DMS153 treated with DMSO at 0.1 percent for 48 hours (cell line): ENCODE measurements at regions not wholly inside any gene's neighbourhood (a gene's known extent, or its start where the extent isn't known, plus 50 kb on each side); places are given as distances from the start of the nearest gene placed in this dataset.
A peak's percentile ranks its signal among the peaks of the same experiment; 100 is the strongest.
"Not testable (repeated sequence)": the region's sequence is repeated elsewhere in the genome, so short reads cannot be mapped to it uniquely, and the experiment has no call there.

Source experiments
- DNase-seq: peaks from one replicate; lab custom pipeline; 2025; ENCODE audit not compliant: unreplicated experiment; lab: John Stamatoyannopoulos, UW

DNA sequence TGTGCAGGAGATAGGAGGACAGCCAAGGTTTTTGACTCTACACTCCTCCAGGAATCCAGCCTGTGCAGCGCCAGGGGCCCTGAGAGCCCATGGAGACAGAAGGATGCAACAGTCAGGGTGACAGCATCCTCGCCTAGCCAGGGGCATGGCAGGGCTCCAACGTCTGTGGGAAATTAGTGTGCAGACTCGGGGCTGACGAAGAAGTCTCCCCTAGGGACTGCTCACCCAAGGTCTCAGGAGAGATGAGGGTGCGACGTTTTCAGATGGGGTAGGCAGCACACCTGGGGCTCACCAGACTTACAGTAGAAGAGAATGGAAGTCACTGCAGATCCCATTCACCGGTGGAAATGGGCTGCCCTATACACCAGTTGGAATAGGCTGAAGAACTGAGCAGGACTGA, 241.7 kb downstream of the SETD4 start:
- no peak for DNase-seq

GRCh38 chr21:35814858-35815619, 245.3 kb downstream of the SETD4 start:
- peak; percentile 34 for DNase-seq

GRCh38 chr21:35812679-35813078, 247.6 kb downstream of the SETD4 start:
- no peak for DNase-seq

DNA sequence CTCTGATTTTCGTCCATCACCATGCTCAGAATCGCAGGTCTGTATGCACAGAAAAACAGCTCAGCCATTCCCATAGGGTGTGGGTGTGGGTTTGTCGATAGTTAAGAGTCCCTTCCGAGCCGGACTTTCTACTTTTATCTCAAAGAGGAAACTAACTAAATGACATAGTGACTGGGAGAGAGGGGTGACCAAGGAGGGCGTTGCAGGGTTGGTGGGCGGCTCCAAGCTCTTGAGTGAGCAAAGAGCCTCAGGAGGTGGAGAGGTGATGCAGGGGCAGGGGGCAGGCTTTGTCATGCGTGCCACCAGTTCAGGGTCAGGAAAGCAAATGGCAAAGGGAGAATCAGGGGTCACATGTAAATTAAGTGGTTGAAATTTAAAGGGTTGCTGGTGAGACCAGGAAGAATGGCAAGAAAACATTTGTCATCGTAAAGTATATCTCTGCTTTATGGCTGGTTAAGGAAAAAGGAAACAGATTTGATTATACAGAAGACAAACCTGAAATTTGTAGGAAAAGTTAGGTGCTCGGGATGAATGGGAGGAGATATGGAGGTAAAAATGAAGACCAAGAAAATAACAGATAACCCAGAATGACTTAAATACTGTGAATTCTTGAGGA, 249.0 kb downstream of the SETD4 start:
- DNase-seq = no peak

DNA sequence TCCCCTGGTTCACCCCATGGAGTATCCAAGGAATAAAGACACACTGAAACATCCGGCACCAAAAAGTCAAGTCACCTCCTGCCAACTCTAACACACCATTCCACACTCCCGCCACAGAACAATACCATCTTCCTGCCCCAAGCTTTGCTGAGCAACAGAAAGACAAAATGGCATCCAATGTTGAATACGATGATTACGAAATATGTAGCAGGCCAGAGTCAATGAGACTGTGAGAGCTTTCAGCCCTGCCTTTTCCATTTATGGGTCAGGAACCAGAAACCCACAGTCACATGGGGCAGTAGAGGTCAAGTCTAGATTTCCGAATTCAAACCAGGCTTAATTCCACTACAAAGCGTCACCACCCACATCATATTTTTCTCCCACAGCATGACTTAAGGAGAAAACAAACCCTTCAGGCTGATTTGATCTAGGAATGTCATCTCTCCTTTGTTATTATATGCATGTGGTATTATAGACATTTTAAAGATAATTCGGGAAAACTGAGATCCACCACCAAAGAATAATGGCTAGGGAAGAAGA, 249.8 kb downstream of the SETD4 start:
- no peak for DNase-seq

GRCh38 chr21:35801391-35801790, 258.9 kb downstream of the SETD4 start:
- DNase-seq = peak; percentile 75

DNA sequence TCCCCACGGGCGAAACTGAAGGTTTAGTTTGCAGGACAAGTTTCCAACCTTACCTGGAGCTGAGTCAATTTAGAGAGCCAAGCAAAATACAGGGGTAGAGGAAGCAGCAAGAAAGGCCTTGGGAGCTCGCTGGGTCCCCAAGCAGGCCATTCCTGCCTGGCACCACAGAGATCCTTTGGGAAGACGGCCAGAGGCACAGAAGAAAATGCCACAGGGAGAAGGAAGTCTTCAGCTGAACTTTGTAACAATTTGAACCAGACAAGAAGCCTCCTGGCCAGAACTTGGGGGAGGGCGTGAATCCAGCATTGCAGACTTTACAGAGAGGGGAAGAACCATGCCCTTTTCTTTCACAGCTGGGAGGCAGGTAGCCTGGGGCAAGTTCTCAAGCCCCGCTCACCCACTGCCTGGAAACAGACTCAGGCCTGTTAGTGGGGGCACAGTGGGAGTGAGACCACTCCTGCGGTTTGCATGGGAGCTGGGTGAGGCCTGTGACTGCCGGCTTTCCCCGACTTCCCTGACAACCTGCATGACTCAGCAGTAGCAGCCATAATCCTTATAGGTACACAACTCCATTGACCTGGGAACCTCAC, 259.4 kb downstream of the SETD4 start:
- not testable (repeated sequence) for DNase-seq

- DNase-seq = peak; percentile 74
These were observed 263.5 kb downstream of the SETD4 start for GRCh38 chr21:35796844-35797243.

GRCh38 chr21:35794527-35794926, 265.8 kb downstream of the SETD4 start:
- not testable (repeated sequence) for DNase-seq

DNA sequence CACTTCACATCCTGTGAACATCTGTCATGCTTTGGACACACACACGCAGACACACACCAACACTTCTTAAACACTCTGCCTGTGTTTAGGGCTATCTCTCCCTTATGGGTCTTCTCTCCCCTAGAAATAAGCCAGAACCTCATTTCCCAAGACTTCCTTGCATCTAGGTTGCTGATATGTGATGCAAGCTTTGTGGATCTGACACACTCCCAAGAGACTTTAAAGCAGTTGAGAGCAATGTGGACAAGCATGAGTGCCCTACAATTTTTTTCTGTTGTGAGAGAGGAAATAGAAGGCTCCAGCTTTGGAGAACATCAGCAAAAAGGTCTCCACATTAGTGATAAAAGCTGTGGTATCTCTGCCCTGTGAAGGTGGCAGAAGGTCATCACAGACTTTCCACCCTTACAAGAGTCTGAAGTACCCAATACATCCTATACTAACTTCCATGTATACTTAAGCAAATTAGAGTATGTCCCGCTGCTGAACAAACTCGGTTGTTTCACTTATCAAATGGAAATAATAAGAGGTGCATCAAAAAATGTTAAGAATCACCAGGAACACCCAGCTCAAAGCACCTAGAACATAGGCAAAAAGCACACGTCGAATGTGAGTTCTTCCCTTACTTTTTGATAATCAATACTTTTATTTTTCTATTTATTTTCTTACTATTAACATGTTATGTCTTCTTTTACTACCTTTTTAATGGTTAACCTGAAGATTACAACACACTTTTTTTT, 267.6 kb downstream of the SETD4 start:
- no peak for DNase-seq

DNA sequence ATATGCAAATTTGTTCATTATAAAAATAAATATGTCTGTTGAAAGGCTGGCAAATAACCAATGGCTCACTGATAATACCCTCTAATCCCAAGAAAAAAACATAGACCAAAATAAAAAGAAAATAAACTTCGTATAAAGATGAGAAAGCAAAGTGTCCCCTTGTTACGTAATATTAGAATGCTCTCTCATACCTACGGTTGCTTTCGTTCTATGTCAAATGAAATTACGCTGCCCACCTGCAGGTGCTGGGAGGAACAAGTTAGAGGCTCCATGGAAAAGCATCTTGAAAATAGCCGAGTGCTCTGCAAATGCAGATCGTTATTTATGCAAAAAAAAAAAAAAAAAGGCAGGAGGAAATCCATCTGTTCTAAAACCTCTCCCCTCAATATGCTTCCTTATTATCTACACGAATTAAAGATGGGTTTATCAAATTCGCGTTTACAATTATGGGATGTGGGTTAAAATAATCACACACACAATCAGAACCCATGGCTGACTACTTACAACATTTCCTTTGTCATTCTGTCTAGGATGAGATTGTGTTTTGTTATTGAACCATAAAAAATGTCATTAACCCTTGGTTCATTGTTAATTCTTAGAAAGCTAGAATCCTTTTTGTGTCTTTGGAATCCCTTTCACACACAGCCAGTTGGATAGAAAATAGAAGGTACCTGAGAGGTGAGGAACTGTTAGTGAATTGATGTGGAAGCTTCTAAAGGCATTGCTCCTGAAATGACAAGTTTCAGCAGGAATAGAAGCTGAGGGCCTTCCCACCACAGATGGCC, 268.6 kb downstream of the SETD4 start:
- DNase-seq = no peak

DNA sequence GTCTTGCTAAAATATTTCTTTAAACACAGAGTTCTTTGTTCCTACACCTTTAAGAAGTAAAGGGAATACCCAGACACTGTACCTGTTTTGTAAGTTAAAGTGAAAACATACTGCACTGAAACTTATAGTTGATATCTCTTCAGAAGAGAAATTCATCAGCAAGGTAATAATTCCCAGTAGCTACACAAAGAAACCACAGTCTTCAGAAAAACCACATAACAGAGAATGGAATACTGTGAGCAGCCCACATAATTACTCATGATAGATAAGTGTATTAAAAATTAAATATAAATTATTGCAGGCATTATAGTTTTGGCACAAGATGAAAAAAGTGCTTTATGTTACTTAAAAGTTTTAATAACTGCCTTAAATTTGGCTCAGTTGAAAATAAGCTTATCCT, 276.6 kb downstream of the SETD4 start:
- DNase-seq = no peak

GRCh38 chr21:35782667-35783066, 277.7 kb downstream of the SETD4 start:
- no peak for DNase-seq

DNA sequence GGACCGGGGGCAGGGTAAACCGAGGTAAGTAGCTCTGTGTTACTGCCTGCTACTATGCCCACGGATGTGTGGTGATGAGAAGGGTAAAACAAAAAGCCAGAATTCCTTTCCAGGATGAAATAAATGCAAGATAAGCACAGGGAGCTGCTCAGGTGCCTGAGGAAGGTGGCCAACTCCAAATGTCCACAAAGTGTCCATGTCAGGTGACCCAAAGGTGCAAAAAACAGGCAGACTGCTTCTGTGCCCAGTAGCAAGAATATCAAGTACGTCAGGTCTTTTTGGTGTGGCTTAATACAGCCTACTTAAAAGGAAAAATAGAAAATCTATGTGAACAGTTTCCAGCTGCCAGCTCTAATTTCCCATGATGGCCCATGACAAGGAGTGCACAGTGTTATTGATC, 279.3 kb downstream of the SETD4 start:
- no peak for DNase-seq

DNA sequence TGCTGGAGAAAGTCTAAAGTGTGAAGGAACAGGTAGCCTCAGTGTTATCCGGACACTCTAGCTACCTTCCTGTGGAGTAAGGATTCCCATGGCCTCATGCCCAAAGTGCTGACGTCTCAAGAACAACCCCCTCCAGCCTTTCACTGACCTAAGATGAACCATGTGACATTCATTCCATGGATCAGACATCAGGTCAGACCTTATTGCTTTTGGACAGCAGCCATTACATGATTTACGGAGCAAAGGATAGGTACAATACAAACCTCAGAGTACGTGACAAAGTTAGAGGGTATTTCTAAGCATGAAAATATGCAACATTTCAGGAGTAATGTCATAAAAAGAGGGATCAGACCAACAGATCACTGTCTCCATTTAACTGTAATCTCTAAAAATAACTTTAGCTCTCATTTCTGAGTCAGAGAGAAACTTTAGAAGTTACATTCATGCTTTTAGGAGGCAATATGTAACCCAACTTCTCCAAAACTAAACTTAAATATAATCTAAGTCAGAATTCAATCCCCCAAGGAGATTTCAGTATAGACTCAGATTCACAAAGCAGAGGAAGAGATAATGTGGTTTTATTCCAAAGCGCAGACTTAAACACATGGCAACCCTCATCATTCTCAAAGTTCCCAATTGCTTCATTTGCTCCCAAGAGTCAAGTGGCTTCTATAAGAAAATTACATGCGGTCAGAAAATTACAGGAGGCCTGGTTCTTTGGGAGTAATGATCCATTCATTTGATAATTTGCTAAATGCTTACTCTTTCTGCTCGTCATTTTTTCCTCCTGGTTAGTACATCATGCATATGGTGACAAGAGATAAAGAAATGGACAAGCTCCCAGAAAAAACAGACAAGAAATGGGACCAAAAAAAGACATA, 280.4 kb downstream of the SETD4 start:
- DNase-seq = no peak

GRCh38 chr21:35779167-35779566, 281.2 kb downstream of the SETD4 start:
- DNase-seq = no peak

DNA sequence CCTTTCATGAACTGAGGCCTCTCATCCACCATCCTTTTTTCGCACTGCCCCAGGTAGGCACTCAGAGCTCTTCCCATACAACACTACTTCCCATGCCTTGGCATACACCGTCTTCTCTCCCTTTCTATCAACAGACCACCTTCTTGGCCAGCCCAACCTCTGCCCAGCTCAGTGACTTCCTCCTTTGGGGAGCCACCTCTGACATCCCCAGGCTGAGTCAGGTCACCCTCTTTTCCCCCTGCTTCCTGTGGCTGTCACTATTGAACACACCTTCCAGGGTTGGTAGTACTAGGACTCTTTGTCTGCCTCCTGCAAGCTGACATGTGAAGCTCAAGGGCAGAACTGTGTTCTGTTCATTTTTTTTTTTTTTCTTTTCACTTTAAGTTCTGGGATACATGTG, 283.2 kb downstream of the SETD4 start:
- DNase-seq = no peak

- no peak for DNase-seq
These were observed 284.4 kb downstream of the SETD4 start for GRCh38 chr21:35775778-35776544.
